Lower leg skin (tissue), 4 donors: ENCODE measurements at regions not wholly inside any gene's neighbourhood (a gene's known extent, or its start where the extent isn't known, plus 50 kb on each side); places are given as distances from the start of the nearest gene placed in this dataset.

Experiments
- DNase-seq, 2 donors: peaks; one replicate each; pipeline ENCODE4 v3.0.0-alpha.2; 2019; ENCODE audit warnings: low spot score in 2 of 2
- H3K4me3 ChIP-seq: fragments of 200-600 bp; sonication (generic); 2 replicates; pipeline ENCODE4 v1.5.1; 2017; ENCODE audit warnings: mild to moderate bottlenecking, low read depth; ENCODE audit not compliant: poor library complexity, severe bottlenecking
- CTCF ChIP-seq, 3 donors: fragments of 450-650 bp; IDR thresholded peaks; one replicate each; pipeline ENCODE4 v1.5.1; 2016; ENCODE audit warnings: antibody characterized with exemption in 3 of 3, mild to moderate bottlenecking in 3 of 3, moderate library complexity in 2 of 3
- POLR2A ChIP-seq, 2 donors: fragments of 450-650 bp; IDR thresholded peaks; one replicate each; pipeline ENCODE4 v1.6.1; 2016 to 2017; ENCODE audit warnings: antibody characterized with exemption in 2 of 2, mild to moderate bottlenecking in 1 of 2, moderate library complexity in 1 of 2
- WGBS, 2 donors: methylation state at CpG; one replicate each; pipeline ENCODE4 v1.1.5; 2018; 5-methylcytosine and 5-hydroxymethylcytosine counted together
- intact Hi-C: fragments of 100-400 bp; cut with DNase I; formaldehyde crosslinking; loops from one replicate; pipeline ENCODE4 v1.15.0; 2023; ENCODE audit warnings: low total_unique reads

- WGBS, 2 donors, result 37 to 44% methylated on average over 4 of the region's 4 CpGs
- no peak for TF ChIP-seq POLR2A (IDR thresholded peaks at IDR 0.05)
- TF ChIP-seq CTCF (IDR thresholded peaks at IDR 0.05), result no peak
- no peak overlapping the region for H3K4me3 ChIP-seq
- DNase-seq, result no peak
- intact Hi-C loops, result loop anchor here (2.0 kb wide), 1 partner anchor 20 kb away; no protein-coding TSS in a partner anchor
These were observed 93.7 kb upstream of the UBE3A start for GRCh38 chr15:25532269-25533140.

- no peak for DNase-seq
- H3K4me3 ChIP-seq, result no peak overlapping the region
- WGBS, 2 donors, result 82 to 92% methylated on average over 3 of the region's 3 CpGs
- intact Hi-C loops, result no loop called here
- TF ChIP-seq CTCF (IDR thresholded peaks at IDR 0.05) (no peak), POLR2A (IDR thresholded peaks at IDR 0.05) (no peak)
These were observed 91.0 kb upstream of the UBE3A start for GRCh38 chr15:25529774-25530173.

GRCh38 chr15:25527118-25527517, 88.3 kb upstream of the UBE3A start:
- WGBS, 2 donors, result 32 to 53% methylated on average over 3 of the region's 3 CpGs
- no peak overlapping the region for H3K4me3 ChIP-seq
- intact Hi-C loops, result no loop called here
- DNase-seq, result no peak
- TF ChIP-seq POLR2A (IDR thresholded peaks at IDR 0.05) (no peak), CTCF (IDR thresholded peaks at IDR 0.05) (no peak)

GRCh38 chr15:25525741-25526140, 86.9 kb upstream of the UBE3A start:
- no peak overlapping the region for H3K4me3 ChIP-seq
- TF ChIP-seq POLR2A (IDR thresholded peaks at IDR 0.05), result no peak
- no peak for TF ChIP-seq CTCF (IDR thresholded peaks at IDR 0.05)
- intact Hi-C loops, result no loop called here
- DNase-seq, result no peak
- WGBS, 2 donors, result 69 to 76% methylated on average over 8 of the region's 8 CpGs

- TF ChIP-seq CTCF (IDR thresholded peaks at IDR 0.05), result no peak
- TF ChIP-seq POLR2A (IDR thresholded peaks at IDR 0.05), result no peak
- intact Hi-C loops, result loop anchor here (10.0 kb wide), 1 partner anchor 189 kb away; no protein-coding TSS in a partner anchor
- DNase-seq, result no peak
- H3K4me3 ChIP-seq, result no peak overlapping the region
- WGBS, 2 donors, result 81 to 90% methylated on average over 6 of the region's 6 CpGs
These were observed 76.8 kb upstream of the UBE3A start for GRCh38 chr15:25515633-25516032.
